GM18517 (cell line): ENCODE measurements at regions not wholly inside any gene's neighbourhood (a gene's known extent, or its start where the extent isn't known, plus 50 kb on each side); places are given as distances from the start of the nearest gene placed in this dataset.

Experiments
- ATAC-seq: cut with Tn5 transposase; IDR thresholded peaks from one replicate; pipeline ENCODE4 v1.9.1; 2021; ENCODE audit warnings: mild to moderate bottlenecking, moderate library complexity; ENCODE audit not compliant: unreplicated experiment

DNA sequence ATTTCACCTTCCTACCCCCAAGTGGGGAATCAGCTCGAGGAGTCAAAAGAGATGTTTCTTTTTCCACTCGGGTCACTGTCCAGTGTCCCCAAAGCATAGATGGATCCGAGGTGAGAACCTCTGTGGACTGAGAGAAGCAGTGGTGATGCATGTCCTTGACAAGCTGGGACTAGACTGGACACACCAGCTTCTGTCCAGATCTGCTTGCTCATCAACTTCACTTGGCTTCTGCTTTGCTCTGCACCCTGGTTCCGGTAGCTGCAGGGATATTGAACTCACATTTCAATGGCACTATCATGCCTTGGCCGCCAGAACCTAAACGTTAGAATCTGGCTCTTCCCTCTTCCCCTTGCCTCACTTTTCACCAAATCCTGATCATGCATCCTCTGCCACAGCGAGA is 50.3 kb upstream of the CXCL12 start:
- no peak for ATAC-seq

DNA sequence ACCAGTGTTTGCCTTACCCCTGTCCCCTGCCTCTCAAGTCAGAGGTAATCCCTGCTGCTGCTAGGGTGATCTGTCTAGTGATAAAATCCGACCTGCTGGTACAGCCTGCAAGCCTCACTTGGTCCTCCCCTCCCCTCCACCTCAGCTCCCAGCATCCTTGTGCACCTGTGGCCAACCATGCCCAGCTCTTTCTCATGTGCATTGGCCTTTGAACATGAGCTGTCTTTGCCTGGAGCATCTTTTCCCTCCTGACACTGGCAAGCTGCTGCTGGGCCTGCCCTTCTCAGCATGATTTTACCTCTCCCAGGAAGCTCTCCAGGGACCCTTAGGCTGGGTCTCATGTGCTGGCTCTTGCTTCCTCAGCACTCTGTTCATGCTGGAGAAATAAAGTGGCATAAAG is 51.3 kb upstream of the CXCL12 start:
- no peak for ATAC-seq

DNA sequence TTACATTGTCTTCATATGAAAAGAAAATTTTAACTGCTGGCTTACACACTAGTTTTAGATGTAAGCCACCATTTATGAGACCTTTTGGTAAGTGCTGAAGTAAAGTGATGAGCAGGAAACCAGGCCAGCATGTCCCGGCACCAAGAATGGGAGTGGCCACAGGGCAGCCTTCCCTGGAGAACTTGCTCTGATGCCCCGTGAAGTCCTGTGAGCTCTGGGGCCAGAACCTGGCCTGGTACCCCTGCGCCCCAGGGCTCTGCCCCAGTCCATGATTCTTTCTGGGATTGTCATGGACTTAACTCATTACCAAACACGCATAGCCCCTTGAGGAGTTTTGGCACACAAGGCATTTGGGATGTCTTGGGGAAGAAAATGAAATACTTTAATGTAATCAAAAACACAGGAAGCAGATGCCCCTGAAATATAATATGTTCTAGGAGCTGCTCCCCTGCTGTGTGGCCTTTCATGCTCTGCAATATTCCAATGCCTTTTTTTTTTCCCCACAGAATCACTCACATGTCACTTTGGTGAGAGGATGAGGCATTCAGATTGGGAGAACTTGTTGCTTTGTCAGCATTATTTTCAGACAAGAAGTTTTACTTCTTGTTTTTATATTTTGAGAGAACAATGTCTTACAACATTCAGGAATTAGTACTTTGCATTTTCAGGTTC is 53.1 kb upstream of the CXCL12 start:
- ATAC-seq, result no peak

DNA sequence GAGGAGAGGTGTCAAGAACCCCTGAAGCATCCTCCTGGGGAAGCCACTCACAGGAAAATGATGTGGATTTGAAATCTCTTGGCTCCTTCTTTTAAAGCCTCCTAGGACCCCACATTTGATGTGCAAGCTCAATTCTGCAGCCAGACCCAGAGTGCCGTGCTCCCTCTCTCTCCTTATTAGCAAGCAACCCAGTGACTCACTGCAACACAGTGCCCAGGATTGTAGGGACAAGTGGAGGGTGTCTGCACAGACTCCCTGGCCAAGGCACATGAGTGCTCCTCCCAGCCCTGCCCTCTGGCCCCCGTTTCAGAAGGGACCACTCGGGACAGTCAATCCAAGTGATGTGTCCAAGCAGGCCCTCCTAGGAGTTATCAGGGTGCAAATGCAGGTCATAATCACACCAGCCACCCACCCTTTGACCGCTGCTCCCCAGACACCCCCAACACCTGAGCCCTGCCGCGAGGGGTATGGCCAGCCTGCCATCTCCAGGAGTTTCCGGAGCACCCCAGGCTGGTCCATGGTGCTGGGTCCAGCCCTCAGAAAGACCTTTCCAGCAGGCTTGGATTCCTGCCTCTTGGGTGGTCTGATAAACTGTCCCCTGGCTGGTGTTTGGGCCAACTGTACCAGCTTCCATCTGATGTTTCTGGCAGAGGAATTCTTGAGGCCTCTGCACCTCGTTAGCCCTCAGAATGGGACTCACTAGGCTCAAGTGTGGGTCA is 54.5 kb upstream of the CXCL12 start:
- ATAC-seq, result no peak

DNA sequence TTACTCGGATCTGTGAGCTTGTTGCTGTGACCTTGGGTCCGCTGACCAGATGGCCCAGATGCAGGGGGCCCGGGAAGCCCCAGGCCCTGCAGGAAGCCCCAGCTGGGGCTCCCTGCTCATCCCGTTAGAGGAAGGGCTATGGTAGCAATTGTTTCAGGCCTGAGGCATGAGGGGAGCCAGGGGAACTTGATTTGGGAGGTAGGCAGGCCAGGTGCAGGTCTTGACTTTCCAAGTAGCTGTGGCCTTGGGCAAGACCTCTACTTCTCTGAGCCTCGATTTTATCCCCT is 55.0 kb upstream of the CXCL12 start:
- no peak for ATAC-seq

DNA sequence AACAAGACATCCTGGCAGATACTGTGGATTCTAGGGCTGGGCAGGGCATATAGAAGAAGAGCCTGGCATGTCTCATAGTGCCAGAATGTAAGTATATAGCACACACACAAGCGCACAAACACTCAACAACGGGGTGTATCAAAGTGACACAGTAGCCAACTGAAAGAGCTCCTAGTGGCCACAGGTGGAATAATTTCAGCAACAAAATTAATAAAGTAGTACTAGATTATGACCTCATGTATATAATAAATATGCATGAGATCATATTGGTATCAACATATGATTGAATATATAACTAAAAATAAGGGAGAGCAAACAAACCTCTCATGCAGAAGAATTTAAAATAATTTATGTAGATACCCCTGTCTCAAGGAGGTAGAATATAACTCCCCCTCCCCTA is 72.4 kb upstream of the CXCL12 start:
- ATAC-seq, result no peak

DNA sequence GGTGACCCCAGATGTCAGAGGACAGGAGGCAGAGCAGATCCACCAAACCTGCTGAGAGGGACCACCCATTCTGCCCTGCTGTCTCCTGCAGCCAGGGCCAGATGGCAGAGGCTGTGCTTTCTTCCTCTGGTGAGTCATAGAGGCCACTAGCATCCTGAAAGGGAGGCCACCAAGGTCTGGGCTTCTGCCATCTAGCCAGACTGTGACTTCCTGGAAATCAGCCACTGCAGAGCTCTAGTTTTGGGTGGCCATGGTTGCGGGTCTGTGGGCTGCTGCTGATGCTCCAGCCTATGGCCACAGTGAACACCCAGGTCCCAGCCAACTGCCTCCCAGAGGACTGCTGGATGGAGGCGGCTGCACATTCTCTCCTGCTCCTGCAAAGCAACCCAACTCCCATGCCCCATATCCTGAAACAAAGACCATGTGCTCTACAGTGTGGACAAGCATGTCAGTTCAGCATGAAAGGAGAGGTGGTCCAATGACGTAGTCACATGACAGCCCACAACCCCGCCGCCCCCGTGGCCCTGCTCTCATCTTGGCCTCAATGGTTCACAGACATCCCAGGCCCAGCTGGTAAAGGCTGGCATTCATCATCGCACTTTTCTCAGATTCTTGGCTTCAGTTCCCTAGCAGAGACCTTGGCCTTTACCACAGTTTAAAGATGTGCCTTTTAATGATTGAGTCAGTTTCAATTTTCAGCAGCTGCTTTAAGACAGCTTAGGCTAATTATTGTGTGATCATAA is 73.9 kb upstream of the CXCL12 start:
- no peak for ATAC-seq

DNA sequence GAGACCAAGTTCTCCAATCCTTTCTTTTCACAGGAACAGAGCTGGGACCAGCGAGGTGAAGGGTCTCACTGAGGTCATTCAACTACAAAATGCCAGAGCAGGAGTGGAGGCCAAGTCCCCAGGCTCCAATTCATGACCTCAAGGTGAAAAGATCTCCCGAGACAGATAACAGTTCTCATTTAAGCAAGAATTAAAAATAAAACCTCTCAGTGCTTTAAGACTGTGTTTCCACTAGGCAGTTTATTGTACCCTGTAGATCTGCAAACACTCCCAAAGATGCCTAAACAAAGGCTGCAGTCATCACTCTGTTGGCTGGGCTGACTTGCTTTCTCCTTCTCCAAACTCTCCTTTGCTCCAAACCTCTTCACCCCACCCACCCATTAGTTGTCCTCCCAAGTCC is 74.8 kb upstream of the CXCL12 start:
- ATAC-seq, result no peak

DNA sequence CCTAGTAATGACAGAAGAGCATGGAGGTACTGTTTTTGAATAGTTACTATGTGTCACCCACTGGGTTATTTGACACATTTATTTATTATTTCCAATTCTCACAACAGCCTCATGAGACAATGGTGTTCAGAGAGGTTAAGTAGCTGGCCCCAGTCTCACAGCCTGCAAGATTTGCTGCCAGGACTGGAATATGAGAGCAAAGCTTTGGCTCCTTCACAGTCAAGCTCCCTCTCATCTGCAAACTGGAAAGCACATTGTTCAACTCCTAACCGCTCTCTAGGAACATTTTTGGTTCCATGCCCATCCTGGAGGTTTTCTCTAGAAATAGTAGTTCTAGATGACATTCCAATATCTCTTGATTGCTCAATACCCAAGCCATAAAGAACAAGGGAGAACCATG is 75.5 kb upstream of the CXCL12 start:
- no peak for ATAC-seq

DNA sequence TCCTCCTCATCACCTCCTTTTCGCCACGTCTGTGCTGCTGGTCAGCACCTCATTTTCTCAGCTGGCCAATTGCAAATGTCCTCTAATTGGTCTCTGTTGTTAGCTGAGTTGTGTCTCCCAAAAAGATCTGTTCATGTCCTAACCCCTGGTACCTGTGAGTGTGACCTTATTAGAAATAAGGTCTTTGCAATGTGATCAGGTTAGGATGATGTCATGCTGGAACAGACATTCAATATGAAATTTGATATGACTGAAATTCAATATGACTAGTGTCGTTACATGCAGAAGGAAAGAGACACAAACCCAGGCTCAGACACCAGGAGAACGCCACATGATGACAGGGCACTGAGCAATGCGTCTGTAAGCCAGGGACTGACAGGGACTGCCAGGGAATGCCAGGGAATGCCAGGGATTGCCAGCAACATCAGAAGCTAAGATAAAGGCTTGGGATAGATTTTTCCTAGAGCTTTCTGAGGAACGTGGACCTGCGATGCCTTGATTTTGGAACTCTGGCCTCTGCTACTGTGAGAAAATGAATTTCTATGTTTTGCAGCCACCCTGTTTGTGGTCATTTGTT is 77.5 kb upstream of the CXCL12 start:
- no peak for ATAC-seq

DNA sequence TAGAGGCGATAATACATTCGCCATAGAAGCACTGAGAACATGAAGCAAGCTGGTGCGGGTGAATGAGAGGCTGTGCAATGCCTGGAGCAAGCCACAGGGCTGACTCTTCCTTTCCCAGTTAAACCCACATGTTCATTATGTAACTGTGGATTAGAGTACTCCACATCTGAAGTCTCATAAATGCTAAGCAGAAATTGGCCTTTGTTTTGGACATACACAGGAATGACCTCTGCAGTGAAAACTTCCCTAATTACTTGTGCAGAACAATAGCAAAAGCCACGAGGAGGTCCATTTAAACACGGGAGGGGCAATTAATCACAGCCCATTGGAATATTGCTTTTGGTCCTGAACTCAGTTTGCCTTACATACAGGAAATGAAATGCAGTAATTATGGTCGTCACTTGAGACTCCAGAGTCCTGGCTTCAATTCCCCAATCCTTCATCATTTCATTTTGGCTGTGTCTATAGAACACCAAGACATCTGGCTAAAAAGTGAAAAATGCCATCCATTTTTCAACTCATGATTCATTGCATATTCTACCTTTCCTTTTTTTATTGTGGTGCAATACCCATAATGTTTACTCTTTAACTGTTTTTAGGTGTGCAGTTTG is 78.7 kb upstream of the CXCL12 start:
- no peak for ATAC-seq

DNA sequence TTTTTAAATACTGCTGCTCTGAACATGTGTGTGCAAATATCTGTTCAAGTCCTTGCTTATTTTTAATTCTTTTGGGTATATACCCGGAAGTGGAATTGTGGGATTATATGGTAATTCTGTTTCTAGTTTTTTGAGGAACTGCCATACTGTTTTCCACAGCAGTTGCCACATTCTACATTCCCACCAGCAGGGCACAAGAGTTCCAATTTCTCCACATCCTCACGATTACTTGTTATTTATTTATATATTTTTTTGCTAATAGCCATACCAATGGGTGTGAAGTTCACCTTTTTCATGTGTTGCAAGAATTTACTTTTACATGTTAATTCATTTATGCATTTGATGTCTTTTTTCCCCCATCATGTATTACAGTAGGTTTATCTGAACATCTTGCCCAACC is 79.6 kb upstream of the CXCL12 start:
- no peak for ATAC-seq

DNA sequence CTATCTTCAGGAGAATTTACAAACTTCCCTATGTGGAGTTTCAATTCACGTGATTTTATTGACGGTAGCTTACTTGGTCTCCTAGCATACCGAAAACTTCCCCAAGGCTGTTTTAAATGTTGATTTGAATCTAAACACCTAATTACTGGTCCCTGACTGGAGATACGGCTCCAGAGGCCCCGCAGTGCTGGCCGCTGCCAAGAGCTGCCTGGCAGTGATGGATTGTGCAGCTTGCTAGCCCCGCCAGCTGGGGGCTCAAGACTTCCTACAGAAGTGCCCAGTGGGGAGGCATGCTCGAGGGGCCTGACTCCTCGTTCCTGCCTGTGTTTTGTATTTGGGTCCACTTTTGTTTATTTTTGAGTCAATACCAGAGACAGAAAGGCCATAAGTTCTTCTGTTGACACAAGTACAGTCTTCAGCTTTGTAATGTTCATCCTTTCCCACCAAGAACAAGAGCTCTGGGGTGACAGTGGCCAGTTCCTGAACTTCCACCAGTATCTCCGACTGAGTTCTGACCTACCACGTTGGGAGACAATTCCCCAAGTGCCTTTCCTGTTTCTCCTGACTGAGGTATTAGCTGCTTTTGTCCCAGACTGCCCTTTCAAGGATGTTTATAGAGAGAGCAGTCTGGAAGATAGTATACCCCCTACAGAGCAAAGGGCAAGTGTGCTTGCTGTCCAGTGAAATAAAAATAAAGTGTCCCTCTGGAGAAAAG is 80.7 kb upstream of the CXCL12 start:
- ATAC-seq, result no peak

DNA sequence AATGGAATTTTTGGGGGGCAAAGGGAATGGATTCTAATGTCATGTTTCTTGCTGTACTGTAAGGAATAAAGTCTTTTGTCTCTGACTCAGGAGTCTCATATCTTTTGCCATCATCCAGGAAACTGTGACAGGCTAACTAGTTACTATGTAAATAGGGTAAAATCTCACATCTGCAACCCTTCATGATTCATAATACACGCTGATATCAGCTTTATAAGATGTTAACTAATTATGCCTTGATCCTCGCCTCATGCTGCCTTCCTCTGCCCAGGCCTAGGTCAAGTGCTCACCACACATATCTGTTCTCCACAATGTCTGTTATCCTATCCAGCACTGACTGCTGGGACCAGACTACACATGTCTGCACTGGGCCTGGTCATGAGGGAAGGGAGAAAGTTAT is 81.3 kb upstream of the CXCL12 start:
- no peak for ATAC-seq

DNA sequence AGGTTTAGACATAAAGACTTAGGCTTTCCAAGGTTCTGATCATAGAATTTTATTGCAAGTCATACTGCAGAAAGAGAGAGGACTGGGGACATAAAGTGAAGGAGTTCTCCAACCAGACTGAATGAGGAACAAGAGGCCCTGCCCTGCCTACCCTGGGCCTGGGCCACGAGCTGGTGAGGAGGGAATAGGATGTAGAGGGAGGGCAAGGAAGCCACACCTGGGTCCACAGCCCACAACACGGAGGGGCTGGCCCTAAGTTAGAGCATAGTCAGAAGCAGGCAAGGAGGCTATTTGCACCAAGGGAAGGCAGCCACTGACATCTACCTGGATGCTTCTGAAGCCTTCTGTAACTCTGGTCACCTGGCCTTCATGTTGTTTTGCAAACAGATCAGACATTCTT is 82.2 kb upstream of the CXCL12 start:
- ATAC-seq, result no peak

DNA sequence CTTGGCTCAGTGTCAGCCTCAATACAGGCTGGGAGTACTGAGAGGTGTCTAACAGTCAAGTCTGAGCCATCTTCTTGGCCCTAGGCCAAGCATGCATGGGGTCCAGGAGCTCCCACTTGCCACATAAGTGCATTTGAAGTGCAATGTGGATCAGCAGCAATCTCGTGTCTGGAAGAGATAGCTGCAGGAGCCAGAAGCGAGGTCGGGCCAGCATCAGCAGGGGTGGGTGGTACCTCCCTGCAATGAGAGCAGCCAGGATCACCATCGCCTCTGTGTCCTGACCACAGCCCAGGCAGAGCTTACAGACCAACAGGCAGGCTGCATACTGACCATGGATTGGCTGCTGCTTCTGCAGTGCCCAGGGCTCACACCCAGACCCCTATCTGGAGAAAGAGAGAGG is 83.0 kb upstream of the CXCL12 start:
- ATAC-seq, result no peak

DNA sequence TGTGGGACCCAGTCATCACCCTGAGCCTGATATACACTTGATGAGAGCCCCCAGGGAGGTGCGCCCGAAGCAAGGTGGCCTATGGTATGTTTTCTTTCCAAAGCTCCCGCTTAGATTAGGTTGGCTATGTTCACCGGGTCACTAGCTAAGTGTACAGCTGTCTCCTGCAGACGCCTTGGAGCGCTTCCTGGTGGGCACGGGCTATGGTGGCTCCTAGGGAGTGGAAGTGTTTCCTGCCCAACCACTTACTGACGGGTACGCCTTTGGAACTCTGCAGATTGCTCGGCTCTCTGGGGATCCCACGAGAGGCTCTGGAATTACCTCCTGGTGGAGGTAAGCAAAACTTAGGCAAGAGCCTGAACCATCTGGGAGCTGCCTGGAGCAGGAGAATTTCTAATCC is 83.6 kb upstream of the CXCL12 start:
- ATAC-seq, result no peak

DNA sequence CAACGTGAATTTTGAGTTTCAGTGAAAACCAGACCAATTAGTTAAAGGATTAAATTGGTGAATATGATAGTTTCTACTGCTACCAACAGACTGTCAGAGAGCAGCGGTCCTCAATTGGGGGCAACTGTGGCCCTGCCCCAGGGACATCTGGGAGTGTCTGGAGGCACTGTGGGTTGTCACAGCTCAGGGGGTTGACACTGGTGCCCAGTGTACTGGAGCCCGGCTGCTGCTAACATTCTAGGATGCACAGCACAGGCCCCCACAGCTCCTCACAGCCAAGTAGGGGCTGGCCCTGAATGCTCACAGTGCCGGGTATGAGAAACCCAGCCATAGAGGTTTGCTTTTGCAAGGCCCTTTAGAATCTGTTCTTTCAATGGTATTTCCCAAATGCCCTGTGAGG is 84.1 kb upstream of the CXCL12 start:
- ATAC-seq, result no peak

DNA sequence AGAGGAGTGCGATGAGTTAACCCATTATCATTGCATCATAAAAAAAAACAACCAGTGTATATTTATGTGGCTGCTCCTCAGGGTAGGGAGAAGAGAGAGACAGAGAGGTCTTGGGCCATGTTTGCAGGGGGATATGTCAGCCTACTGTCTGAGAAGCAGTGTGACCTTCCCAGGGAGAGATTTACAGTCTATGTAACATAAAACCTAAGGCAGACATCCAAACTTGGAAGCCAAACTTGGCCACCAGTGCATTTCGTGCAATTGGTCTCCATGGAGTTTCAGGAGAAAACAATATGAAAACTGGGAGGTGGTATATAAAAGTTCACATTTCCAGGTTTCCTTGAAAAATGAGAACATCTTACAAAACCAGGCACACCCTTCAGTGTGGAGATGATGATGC is 85.9 kb upstream of the CXCL12 start:
- ATAC-seq, result no peak

DNA sequence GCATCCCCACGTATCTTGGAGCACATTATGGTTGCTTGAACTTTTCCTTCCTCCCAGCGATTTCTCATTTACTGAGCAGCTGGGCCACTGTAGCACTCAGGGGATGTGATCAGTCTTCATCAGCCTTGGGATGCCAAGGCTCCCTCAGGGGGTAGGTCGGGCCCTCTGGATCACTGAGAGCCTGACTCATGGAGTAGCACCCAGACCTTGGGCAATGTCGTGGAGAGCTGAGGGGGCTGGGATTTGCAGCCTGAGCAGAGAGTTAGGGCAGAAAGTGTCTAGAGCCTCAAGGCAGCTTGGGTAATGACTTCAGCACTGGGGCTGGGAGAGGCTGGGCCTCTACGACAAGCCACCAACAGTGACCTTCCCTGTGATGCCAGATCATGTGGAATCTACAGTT is 86.5 kb upstream of the CXCL12 start:
- no peak for ATAC-seq

DNA sequence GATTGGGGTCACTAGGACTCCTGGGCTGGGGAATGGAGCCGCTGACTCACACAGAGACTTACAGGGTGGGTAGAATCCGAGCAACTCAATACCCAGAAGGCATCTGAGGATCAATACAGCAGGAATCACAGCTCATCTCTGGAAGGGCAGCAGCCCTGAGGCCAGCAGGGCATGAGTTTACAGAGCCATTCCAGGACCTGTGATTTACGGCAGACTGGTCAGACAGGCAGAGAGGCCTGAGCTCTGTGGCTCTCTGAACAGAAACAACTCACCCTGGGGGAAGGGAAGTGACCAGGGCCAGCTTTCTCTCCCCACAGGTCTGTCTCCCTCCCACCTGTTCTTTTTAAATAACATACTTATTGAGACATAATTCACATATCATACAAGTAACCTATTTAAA is 88.2 kb upstream of the CXCL12 start:
- no peak for ATAC-seq
